Progenitor cell of endocrine pancreas (in vitro differentiated cells): ENCODE measurements at regions not wholly inside any gene's neighbourhood (a gene's known extent, or its start where the extent isn't known, plus 50 kb on each side); places are given as distances from the start of the nearest gene placed in this dataset.

ENCODE experiments used
- DNase-seq: peaks from one replicate; pipeline ENCODE4 v3.0.0; 2021; ENCODE audit warnings: low spot score; ENCODE audit not compliant: unreplicated experiment
- H3K27ac Mint-ChIP-seq: 2 replicates; pipeline ENCODE4 v1.8.0; 2021; ENCODE audit warnings: mild to moderate bottlenecking, moderate library complexity, mixed read lengths
- H3K27me3 Mint-ChIP-seq: 2 replicates; pipeline ENCODE4 v1.8.0; 2021; ENCODE audit warnings: mixed read lengths
- H3K36me3 Mint-ChIP-seq: 2 replicates; pipeline ENCODE4 v1.8.0; 2022; ENCODE audit warnings: mixed read lengths; ENCODE audit not compliant: insufficient read depth
- H3K4me1 Mint-ChIP-seq: 2 replicates; pipeline ENCODE4 v1.8.0; 2021; ENCODE audit warnings: low read depth, mixed read lengths
- H3K4me3 Mint-ChIP-seq: 2 replicates; pipeline ENCODE4 v1.8.0; 2021; ENCODE audit warnings: low read depth, mild to moderate bottlenecking, moderate library complexity, mixed read lengths
- H3K9me3 Mint-ChIP-seq: 2 replicates; pipeline ENCODE4 v1.8.0; 2021; ENCODE audit warnings: low read depth, mixed read lengths
- TF ChIP-seq, protein P1 (sequence below): fragments of 200-600 bp; sonication (generic); IDR thresholded peaks from one replicate; pipeline ENCODE4 v1.5.0; 2021; ENCODE audit warnings: antibody characterized with exemption, mild to moderate bottlenecking; ENCODE audit not compliant: unreplicated experiment

DNA sequence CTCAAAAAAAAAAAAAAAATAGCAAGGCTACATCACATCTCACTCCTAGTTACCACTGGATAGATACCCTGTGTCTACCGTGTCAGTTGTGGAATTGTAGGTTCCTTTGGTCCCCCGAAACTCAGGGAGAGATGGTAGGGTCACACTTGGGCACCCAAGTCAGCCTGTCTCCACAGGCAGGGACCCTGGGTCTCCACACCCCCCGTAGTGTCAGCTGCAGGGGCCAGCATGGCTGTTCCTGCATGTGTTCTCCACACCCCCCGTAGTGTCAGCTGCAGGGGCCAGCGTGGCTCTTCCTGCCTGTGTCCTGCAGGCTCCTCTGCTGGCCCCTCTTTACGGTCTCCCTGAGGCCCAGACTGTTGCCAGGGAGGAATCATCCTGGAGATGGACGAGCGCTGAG, 282.1 kb downstream of the BRD1 start:
- no peaks in the 10 kb centered on the region for H3K9me3 Mint-ChIP-seq
- H3K4me3 Mint-ChIP-seq = no peak overlapping the region
- DNase-seq = no peak
- no peaks in the 10 kb centered on the region for H3K27me3 Mint-ChIP-seq
- no peaks in the 10 kb centered on the region for H3K36me3 Mint-ChIP-seq
- TF ChIP-seq, protein P1, sequence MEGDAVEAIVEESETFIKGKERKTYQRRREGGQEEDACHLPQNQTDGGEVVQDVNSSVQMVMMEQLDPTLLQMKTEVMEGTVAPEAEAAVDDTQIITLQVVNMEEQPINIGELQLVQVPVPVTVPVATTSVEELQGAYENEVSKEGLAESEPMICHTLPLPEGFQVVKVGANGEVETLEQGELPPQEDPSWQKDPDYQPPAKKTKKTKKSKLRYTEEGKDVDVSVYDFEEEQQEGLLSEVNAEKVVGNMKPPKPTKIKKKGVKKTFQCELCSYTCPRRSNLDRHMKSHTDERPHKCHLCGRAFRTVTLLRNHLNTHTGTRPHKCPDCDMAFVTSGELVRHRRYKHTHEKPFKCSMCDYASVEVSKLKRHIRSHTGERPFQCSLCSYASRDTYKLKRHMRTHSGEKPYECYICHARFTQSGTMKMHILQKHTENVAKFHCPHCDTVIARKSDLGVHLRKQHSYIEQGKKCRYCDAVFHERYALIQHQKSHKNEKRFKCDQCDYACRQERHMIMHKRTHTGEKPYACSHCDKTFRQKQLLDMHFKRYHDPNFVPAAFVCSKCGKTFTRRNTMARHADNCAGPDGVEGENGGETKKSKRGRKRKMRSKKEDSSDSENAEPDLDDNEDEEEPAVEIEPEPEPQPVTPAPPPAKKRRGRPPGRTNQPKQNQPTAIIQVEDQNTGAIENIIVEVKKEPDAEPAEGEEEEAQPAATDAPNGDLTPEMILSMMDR = no peak
- peaks cover 11% of the 10 kb centered on the region for H3K4me1 Mint-ChIP-seq
- no peak overlapping the region for H3K27ac Mint-ChIP-seq

DNA sequence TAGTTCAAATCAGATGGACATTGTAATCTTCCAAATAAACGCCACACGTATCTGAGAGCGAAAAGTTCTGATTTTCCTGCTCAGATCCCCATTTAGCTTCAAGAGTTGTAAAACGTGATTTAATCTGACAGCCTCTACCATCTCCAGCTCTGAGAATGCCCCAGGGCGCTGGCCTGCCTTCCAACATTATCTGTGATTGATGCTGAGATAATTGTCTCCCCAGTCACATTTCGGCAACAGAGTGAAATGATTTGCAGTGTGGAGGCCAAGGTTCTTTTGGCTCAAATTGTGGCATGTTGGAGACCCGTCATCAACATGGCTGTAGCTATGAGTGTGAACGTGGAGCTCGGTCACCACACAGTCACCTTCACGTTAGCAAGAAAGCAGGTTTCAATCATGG, 283.4 kb downstream of the BRD1 start:
- no peaks in the 10 kb centered on the region for H3K9me3 Mint-ChIP-seq
- no peak for DNase-seq

GRCh38 chr22:49543876-49544275, 283.8 kb downstream of the BRD1 start:
- Mint-ChIP-seq H3K27ac (no peak overlapping the region), H3K4me1 (peaks cover 8% of the 10 kb centered on the region), H3K27me3 (peaks cover 2% of the 10 kb centered on the region), H3K4me3 (no peak overlapping the region), H3K36me3 (no peaks in the 10 kb centered on the region), H3K9me3 (no peaks in the 10 kb centered on the region)
- no peak for DNase-seq
- TF ChIP-seq, protein P1 = no peak

More for the DNA sequence above, 283.4 kb downstream of the BRD1 start:
- Mint-ChIP-seq H3K36me3 (no peaks in the 10 kb centered on the region), H3K27ac (no peak overlapping the region), H3K4me3 (no peak overlapping the region), H3K4me1 (peaks cover 11% of the 10 kb centered on the region), H3K27me3 (no peaks in the 10 kb centered on the region)
- TF ChIP-seq, protein P1 = no peak

DNA sequence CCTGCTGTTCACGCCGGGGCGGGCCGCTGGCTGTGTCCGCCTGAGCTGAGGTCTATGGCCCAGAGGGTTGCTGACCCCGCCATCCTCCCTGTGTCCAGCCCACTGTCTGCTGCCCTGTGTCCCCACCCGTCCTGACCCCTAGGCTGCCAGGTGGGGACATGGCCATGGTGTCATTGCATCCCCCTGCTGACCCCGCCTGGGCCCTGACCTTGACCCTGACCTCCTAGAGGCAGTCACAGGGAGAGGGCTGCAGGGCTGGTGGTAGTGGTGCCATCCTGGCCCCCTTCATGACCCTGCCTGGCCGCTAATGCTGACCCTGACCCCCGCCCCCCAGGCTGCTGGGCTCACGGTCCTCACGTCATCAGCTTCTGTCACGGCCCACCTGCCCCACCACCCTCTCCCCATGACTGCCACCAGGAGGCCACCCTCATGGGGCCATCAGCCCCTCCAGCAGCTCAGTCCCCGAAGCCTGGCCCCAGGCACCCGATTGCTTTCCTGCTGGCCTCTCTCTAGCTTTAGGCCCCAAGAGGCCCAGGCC, 285.9 kb downstream of the BRD1 start:
- H3K9me3 Mint-ChIP-seq = no peaks in the 10 kb centered on the region
- H3K36me3 Mint-ChIP-seq = no peaks in the 10 kb centered on the region
- no peak overlapping the region for H3K27ac Mint-ChIP-seq
- TF ChIP-seq, protein P1 = no peak
- no peaks in the 10 kb centered on the region for H3K4me1 Mint-ChIP-seq
- no peak overlapping the region for H3K4me3 Mint-ChIP-seq
- H3K27me3 Mint-ChIP-seq = peaks cover 5% of the 10 kb centered on the region
- no peak for DNase-seq

DNA sequence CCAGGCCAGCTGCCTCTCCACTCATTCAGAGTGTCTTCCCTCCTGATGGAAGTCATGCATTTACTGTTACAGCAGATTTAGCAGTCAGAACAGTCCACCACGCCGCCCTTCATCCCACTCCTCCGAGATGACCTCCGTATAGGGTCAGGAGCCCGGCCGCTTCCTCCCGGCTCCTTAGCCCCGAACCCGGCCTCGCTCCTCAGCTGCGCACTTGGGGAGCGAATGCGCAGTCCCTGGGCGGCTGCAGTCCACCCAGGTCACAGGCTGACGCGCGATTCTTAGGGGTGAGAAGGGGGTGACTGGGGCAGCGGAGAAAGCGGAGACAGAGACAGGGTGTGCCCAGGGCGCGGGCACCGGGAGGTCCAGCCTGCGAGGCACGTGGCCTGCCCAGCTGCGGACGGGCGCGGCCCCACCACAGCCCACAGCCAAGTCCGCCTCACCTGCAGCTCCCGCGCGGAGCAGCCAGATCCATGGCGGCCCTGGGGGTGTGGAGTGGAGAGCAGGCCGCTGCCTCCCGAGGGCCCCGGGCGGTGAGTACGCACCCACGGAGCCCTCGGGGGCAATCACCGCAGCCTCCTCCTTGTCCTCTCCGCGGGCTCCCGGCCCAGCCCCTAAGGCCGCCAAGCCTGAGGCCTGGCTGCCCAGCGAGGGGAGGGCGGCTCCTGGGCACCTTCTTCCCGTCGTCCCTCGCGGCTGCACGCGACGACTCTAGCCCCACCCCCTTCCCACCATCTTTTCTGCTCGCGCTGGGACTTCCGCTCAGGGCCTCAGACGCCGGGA, 286.6 kb downstream of the BRD1 start:
- H3K9me3 Mint-ChIP-seq = no peaks in the 10 kb centered on the region
- H3K27ac Mint-ChIP-seq = no peak overlapping the region
- H3K36me3 Mint-ChIP-seq = no peaks in the 10 kb centered on the region
- H3K4me3 Mint-ChIP-seq = no peak overlapping the region
- no peak for DNase-seq
- peaks cover 3% of the 10 kb centered on the region for H3K4me1 Mint-ChIP-seq
- peaks cover 12% of the 10 kb centered on the region for H3K27me3 Mint-ChIP-seq
- TF ChIP-seq, protein P1 = no peak
